GM12801 (cell line): ENCODE measurements at regions not wholly inside any gene's neighbourhood (a gene's known extent, or its start where the extent isn't known, plus 50 kb on each side); places are given as distances from the start of the nearest gene placed in this dataset.

Source experiments
- TF ChIP-seq, protein P1 (sequence below): IDR thresholded peaks from one replicate; pipeline ENCODE4 v1.5.1; 2011; ENCODE audit warnings: control low read depth; ENCODE audit not compliant: insufficient read length; ENCODE audit errors: extremely low read depth

DNA sequence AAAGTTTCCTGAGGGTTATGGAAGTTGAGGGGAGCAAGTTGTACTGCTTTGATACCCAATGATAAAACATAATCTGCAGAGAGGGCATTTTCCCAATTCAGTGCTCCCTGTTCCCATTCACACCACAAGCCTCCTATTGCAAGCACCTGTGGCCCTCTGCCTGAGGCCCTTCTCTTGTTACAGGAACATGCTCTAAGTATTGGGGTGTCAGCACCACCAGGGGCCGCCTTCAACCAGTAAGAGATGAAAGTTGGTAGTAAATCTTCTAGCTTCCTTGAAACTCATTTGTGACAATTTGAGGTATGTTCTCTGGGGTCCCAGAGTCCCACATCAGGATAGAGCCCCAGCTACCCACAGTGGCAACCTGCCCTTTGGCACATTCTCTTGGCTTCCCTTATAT is 265.4 kb upstream of the ARHGEF26 start:
- TF ChIP-seq, protein P1, sequence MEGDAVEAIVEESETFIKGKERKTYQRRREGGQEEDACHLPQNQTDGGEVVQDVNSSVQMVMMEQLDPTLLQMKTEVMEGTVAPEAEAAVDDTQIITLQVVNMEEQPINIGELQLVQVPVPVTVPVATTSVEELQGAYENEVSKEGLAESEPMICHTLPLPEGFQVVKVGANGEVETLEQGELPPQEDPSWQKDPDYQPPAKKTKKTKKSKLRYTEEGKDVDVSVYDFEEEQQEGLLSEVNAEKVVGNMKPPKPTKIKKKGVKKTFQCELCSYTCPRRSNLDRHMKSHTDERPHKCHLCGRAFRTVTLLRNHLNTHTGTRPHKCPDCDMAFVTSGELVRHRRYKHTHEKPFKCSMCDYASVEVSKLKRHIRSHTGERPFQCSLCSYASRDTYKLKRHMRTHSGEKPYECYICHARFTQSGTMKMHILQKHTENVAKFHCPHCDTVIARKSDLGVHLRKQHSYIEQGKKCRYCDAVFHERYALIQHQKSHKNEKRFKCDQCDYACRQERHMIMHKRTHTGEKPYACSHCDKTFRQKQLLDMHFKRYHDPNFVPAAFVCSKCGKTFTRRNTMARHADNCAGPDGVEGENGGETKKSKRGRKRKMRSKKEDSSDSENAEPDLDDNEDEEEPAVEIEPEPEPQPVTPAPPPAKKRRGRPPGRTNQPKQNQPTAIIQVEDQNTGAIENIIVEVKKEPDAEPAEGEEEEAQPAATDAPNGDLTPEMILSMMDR: no peak

DNA sequence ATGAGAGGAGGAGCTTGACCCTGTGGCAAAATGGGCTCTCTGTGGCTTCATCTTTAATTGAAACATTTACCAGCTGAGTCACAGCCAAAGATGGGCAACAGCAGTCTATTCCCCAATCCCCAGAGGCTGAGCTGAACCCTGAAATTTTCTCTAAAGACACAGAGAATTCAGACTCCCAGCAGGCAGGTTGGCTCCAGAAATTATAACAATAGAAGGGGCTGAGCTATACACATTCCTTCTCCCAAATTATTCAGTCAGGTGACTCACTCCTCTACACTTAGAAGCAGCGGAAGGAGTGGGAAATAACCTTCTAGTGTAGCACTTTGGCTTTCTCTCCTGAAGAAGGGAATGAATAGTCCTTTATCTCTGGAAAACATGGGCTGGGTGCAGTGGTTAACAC is 264.3 kb upstream of the ARHGEF26 start:
- TF ChIP-seq, protein P1: no peak

DNA sequence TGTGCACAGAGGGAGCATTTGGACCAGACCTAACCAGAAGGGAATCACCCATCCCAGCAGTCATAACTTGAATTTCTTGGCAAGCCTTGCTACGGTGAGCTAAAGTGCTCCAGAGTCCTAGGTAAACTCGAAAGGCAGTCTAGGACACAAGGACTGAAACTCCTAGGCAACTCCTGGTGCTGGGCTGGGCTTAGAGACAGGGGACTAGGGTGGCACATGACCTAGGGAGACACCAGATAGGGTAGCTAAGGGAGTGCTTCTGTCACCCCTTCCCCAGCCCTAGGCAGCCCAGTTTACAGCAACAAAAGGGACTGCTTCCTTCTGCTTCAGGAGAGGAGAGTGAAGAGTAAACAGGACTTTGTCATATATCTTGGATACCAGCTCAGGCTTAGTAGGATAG is 256.4 kb upstream of the ARHGEF26 start:
- TF ChIP-seq, protein P1: no peak

DNA sequence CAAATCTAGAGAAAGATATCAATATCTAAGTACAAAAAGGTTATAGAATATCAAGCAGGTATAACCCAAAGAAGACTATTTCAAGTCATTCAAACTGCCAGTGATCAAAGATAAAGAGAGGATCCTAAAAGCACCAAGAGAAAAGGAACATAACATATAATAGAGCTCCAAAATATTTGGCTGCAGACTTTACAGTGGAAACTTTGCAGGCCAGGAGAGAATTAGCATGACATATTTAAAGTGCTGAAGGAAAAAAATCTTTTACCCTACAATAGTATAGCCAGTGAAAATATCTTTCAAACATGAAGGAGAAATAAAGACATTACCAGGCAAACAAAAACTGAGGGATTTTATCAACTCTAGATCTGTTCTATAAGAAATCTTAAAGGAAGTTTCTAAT is 254.3 kb upstream of the ARHGEF26 start:
- TF ChIP-seq, protein P1: no peak

DNA sequence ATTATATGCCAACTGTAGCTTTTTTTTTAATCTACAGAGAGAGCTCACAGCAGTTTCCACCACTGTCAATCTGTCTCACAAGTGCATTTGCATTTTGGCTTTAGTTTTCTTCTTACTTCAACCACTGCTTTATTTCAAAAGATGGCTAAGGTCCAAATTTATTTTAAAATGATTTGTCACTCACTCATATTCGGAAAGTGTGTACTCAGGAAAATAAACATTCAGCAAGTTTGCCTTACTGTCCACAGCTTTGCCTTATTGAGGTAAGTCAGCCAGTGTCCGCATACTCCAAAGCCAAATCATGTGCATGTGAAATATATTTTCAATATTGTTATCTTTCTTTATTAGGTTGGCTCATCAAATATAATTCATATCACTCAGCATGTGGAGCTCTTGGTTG is 240.7 kb upstream of the ARHGEF26 start:
- TF ChIP-seq, protein P1: no peak

DNA sequence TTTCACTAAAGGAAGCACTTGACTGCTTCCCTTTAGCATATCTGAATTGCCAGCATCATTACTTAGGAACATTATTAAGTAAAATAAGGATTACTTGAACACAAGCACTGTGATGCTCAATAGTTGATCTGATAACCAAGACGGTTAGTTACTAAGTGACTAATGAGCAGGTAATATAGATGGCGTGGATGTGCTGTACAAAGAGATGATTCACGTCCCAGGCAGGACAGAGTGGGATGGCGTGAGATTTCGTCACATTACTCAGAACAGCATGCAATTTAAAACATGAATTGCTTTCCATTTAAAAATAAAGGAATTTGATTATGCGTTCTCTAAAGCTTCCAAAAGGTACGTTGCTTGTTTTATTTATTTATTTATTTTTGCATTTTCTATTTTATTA is 240.0 kb upstream of the ARHGEF26 start:
- TF ChIP-seq, protein P1: no peak

DNA sequence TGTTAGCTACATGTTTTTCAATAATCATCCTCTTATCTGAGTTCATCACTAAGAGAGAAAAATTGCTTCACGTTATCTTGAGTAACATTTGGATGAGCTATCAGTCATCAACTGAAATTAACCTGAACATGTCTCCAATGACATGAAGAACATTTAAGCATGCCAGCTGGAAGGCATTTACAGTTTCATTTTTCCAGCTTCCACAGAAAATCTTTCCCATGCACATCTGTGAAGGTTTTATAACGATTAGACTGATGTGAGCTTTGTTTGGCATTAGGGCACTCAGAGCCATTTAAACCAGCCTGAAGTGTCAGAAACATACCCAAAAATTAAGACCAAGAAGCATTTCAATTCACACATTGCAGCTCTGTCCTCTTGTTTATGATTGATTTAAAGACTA is 235.8 kb upstream of the ARHGEF26 start:
- TF ChIP-seq, protein P1: no peak

DNA sequence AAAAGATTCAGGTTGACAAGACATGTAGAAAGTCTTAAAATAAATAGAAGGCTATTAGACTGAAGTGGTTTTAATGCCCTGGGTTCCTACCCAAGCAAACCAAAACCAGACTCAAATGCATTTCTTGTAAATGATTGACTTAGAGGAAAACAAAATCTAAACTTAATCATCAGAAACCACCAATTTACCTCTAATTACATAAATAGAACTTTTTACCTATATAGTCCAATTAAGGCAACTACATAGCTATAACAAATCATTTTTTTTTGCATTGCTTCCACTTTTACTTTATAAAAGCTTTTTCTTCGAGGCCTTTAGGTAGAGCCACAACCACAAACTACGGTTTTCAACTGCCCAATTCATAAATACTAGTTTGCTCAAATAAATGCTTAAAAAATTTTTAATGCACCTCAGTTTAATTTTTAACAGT is 231.3 kb upstream of the ARHGEF26 start:
- TF ChIP-seq, protein P1: no peak
